Small intestine (tissue), 7 donors: ENCODE measurements at regions not wholly inside any gene's neighbourhood (a gene's known extent, or its start where the extent isn't known, plus 50 kb on each side); places are given as distances from the start of the nearest gene placed in this dataset.

Source experiments
- DNase-seq, 2 donors: peaks; one replicate each; pipeline versions ENCODE4 v3.0.0 to v3.0.0-alpha.2; 2013
- FAIRE-seq: peaks from 2 replicates; lab custom pipeline; 2012; peaks lifted over from hg19 to GRCh38; lab: Jason Lieb, UNC
- H3K27ac ChIP-seq, 3 donors: one replicate each; pipeline ENCODE4 v1.5.1; 2013; ENCODE audit warnings: low read length in 2 of 3, mild to moderate bottlenecking in 2 of 3, control low read depth in 1 of 3, inconsistent platforms in 1 of 3, low read depth in 1 of 3, moderate library complexity in 1 of 3
- H3K27me3 ChIP-seq, 3 donors: one replicate each; pipeline ENCODE4 v1.6.1; 2013; ENCODE audit warnings: low read length in 3 of 3, inconsistent platforms in 1 of 3; ENCODE audit not compliant: control insufficient read depth in 3 of 3, insufficient read depth in 3 of 3
- H3K36me3 ChIP-seq, 3 donors: one replicate each; pipeline ENCODE4 v1.6.1; 2013; ENCODE audit warnings: low read length in 3 of 3, inconsistent platforms in 1 of 3, low read depth in 1 of 3, mild to moderate bottlenecking in 1 of 3, moderate library complexity in 1 of 3; ENCODE audit not compliant: control insufficient read depth in 3 of 3, insufficient read depth in 2 of 3
- H3K4me1 ChIP-seq, 3 donors: one replicate each; pipeline ENCODE4 v1.6.1; 2013; ENCODE audit warnings: low read length in 2 of 3, inconsistent platforms in 1 of 3, low read depth in 1 of 3, mild to moderate bottlenecking in 1 of 3, moderate library complexity in 1 of 3; ENCODE audit not compliant: control insufficient read depth in 3 of 3, insufficient read depth in 2 of 3
- H3K4me3 ChIP-seq, 3 donors: one replicate each; pipeline ENCODE4 v1.5.1; 2013; ENCODE audit warnings: low read length in 3 of 3, control low read depth in 1 of 3, inconsistent platforms in 1 of 3, low read depth in 1 of 3, mild to moderate bottlenecking in 1 of 3, moderate library complexity in 1 of 3
- H3K9me3 ChIP-seq, 2 donors: one replicate each; pipeline ENCODE4 v1.6.1; 2013; ENCODE audit warnings: low read depth in 1 of 2, low read length in 1 of 2; ENCODE audit not compliant: control insufficient read depth in 2 of 2, insufficient read depth in 1 of 2
- WGBS, 3 donors: extraction: QIAGEN DNeasy Blood & Tissue Kit; methylation state at CpG; one replicate each; pipeline ENCODE4 v1.1.7; 2013; 5-methylcytosine and 5-hydroxymethylcytosine counted together
- donor health status: healthy with polysubstance abuse.
- donor health status: control.
- donor health status: control.
- donor health status: Bipolar disorder and iron deficiency.
- donor health status: healthy.

GRCh38 chr11:127653076-127653475 is 652.5 kb upstream of the KIRREL3 start:
- no peak for FAIRE-seq
- H3K27ac ChIP-seq = no peak overlapping the region
- WGBS, 3 donors = 88 to 92% (median 89%) methylated on average over 4 of the region's 4 CpGs

GRCh38 chr11:127651888-127652221 is 651.3 kb upstream of the KIRREL3 start:
- no peak overlapping the region for H3K27ac ChIP-seq
- H3K36me3 ChIP-seq = no peaks in the 10 kb centered on the region
- no peaks in the 10 kb centered on the region for H3K27me3 ChIP-seq
- peaks cover 0 to 6% (median 0%) of the 10 kb centered on the region in 3 donors for H3K4me1 ChIP-seq
- FAIRE-seq (no peak), DNase-seq (no peak)
- no peaks in the 10 kb centered on the region for H3K9me3 ChIP-seq
- no peak overlapping the region for H3K4me3 ChIP-seq
- 68 to 74% (median 74%) methylated on average over 1 of the region's 1 CpG for WGBS, 3 donors

More at GRCh38 chr11:127653076-127653475, 652.5 kb upstream of the KIRREL3 start:
- Histone ChIP-seq H3K9me3 (peaks cover 0 to 5% of the 10 kb centered on the region in 2 donors), H3K27me3 (no peaks in the 10 kb centered on the region), H3K4me1 (peaks cover 0 to 6% (median 0%) of the 10 kb centered on the region in 3 donors), H3K4me3 (no peak overlapping the region), H3K36me3 (no peaks in the 10 kb centered on the region)
- DNase-seq = no peak

GRCh38 chr11:127651175-127651887 is 650.8 kb upstream of the KIRREL3 start:
- Histone ChIP-seq H3K4me3 (no peak overlapping the region), H3K4me1 (peaks cover 0 to 6% (median 0%) of the 10 kb centered on the region in 3 donors), H3K27me3 (no peaks in the 10 kb centered on the region), H3K27ac (no peak overlapping the region), H3K9me3 (no peaks in the 10 kb centered on the region), H3K36me3 (no peaks in the 10 kb centered on the region)
- DNase-seq (no peak), FAIRE-seq (no peak)
- WGBS, 3 donors = 51 to 67% (median 62%) methylated on average over 5 of the region's 5 CpGs

GRCh38 chr11:127649958-127650357 is 649.4 kb upstream of the KIRREL3 start:
- Histone ChIP-seq H3K4me1 (peaks cover 0 to 6% (median 0%) of the 10 kb centered on the region in 3 donors), H3K36me3 (no peaks in the 10 kb centered on the region), H3K27ac (no peak overlapping the region), H3K4me3 (no peak overlapping the region), H3K27me3 (no peaks in the 10 kb centered on the region), H3K9me3 (no peaks in the 10 kb centered on the region)
- 95 to 97% (median 96%) methylated on average over 1 of the region's 1 CpG for WGBS, 3 donors
- FAIRE-seq (peak; percentile 33), DNase-seq (no peak)

GRCh38 chr11:127649071-127649470 is 648.5 kb upstream of the KIRREL3 start:
- no peak for FAIRE-seq
- 22 to 51% (median 27%) methylated on average over 2 of the region's 2 CpGs for WGBS, 3 donors

GRCh38 chr11:127648583-127648982 is 648.0 kb upstream of the KIRREL3 start:
- H3K36me3 ChIP-seq = no peaks in the 10 kb centered on the region
- H3K9me3 ChIP-seq = no peaks in the 10 kb centered on the region
- DNase-seq = peak in 1 of 2 donors; percentile 42
- peaks cover 0 to 11% (median 0%) of the 10 kb centered on the region in 3 donors for H3K4me1 ChIP-seq
- H3K27me3 ChIP-seq = no peaks in the 10 kb centered on the region
- H3K27ac ChIP-seq = peak overlapping the region in 1 of 3 donors; percentile 76
- FAIRE-seq = no peak
- no peak overlapping the region for H3K4me3 ChIP-seq

More at GRCh38 chr11:127649071-127649470, 648.5 kb upstream of the KIRREL3 start:
- H3K4me1 ChIP-seq = peaks cover 0 to 7% (median 0%) of the 10 kb centered on the region in 3 donors
- no peak for DNase-seq
- H3K9me3 ChIP-seq = no peaks in the 10 kb centered on the region
- H3K27ac ChIP-seq = peak overlapping the region in 1 of 3 donors; percentile 42
- H3K36me3 ChIP-seq = no peaks in the 10 kb centered on the region
- H3K4me3 ChIP-seq = no peak overlapping the region
- no peaks in the 10 kb centered on the region for H3K27me3 ChIP-seq

- DNase-seq (no peak), FAIRE-seq (no peak)
- Histone ChIP-seq H3K4me3 (no peak overlapping the region), H3K4me1 (peaks cover 0 to 17% (median 3%) of the 10 kb centered on the region in 3 donors), H3K27me3 (no peaks in the 10 kb centered on the region), H3K9me3 (no peaks in the 10 kb centered on the region), H3K27ac (no peak overlapping the region), H3K36me3 (no peaks in the 10 kb centered on the region)
- WGBS, 3 donors = 94 to 96% (median 96%) methylated on average over 4 of the region's 4 CpGs
These were observed 643.8 kb upstream of the KIRREL3 start for GRCh38 chr11:127644366-127644765.

- 33 to 61% (median 43%) methylated on average over 5 of the region's 5 CpGs for WGBS, 3 donors
- Histone ChIP-seq H3K9me3 (no peaks in the 10 kb centered on the region), H3K4me1 (peaks cover 0 to 14% (median 3%) of the 10 kb centered on the region in 3 donors), H3K4me3 (no peak overlapping the region), H3K27me3 (no peaks in the 10 kb centered on the region), H3K36me3 (no peaks in the 10 kb centered on the region), H3K27ac (peak overlapping the region in 1 of 3 donors; percentile 10)
- FAIRE-seq = no peak
- no peak for DNase-seq
These were observed 642.9 kb upstream of the KIRREL3 start for GRCh38 chr11:127643268-127644058.
